Neuronal stem cell (in vitro differentiated cells): ENCODE measurements at regions not wholly inside any gene's neighbourhood (a gene's known extent, or its start where the extent isn't known, plus 50 kb on each side); places are given as distances from the start of the nearest gene placed in this dataset.

Experiments used
- DNase-seq: peaks from one replicate; pipeline ENCODE4 v3.0.0-alpha.2; 2013; ENCODE audit warnings: low spot score
- H2AFZ ChIP-seq: one replicate; pipeline ENCODE4 v1.6.1; 2013; ENCODE audit warnings: mild to moderate bottlenecking, low read length, inconsistent platforms
- H2AK5ac ChIP-seq: 2 replicates; pipeline ENCODE4 v1.6.1; 2013; ENCODE audit warnings: low read depth, mild to moderate bottlenecking, inconsistent platforms, low read length, moderate library complexity, mixed read lengths
- H2BK120ac ChIP-seq: 2 replicates; pipeline ENCODE4 v1.6.1; 2013; ENCODE audit warnings: low read depth, mild to moderate bottlenecking, inconsistent platforms, low read length, moderate library complexity, mixed read lengths
- H2BK12ac ChIP-seq: one replicate; pipeline ENCODE4 v1.6.1; 2013; ENCODE audit warnings: low read length, inconsistent platforms
- H2BK15ac ChIP-seq: 2 replicates; pipeline ENCODE4 v1.6.1; 2013; ENCODE audit warnings: mild to moderate bottlenecking, low read length, inconsistent platforms, mixed read lengths
- H2BK5ac ChIP-seq: one replicate; pipeline ENCODE4 v1.6.1; 2013; ENCODE audit warnings: inconsistent platforms, mild to moderate bottlenecking, low read length, moderate library complexity
- H3K14ac ChIP-seq: one replicate; pipeline ENCODE4 v1.6.1; 2013; ENCODE audit warnings: low read length, inconsistent platforms
- H3K18ac ChIP-seq: 2 replicates; pipeline ENCODE4 v1.6.1; 2013; ENCODE audit warnings: low read length, inconsistent platforms
- H3K23ac ChIP-seq: 2 replicates; pipeline ENCODE4 v1.6.1; 2013; ENCODE audit warnings: low read depth, mild to moderate bottlenecking, mixed read lengths, low read length, inconsistent platforms; ENCODE audit not compliant: poor library complexity
- H3K27ac ChIP-seq: replicated peaks from 3 replicates; pipeline ENCODE4 v1.5.1; 2013; ENCODE audit warnings: low read length, inconsistent platforms
- H3K27me3 ChIP-seq, 3 experiments: 2 replicates each; pipeline ENCODE4 v1.6.1; 2013; ENCODE audit warnings: low read length in 3 of 3, mild to moderate bottlenecking in 2 of 3, inconsistent platforms in 1 of 3, low read depth in 1 of 3, mixed read lengths in 1 of 3, moderate library complexity in 1 of 3; ENCODE audit not compliant: control insufficient read depth in 3 of 3, insufficient read depth in 3 of 3
- H3K36me3 ChIP-seq, 2 donors: replicated peaks in 1 of 2; 2 replicates each; pipeline ENCODE4 v1.6.1; 2013; ENCODE audit warnings: low read length in 2 of 2; ENCODE audit not compliant: control insufficient read depth in 2 of 2, insufficient read depth in 2 of 2
- H3K4ac ChIP-seq: 2 replicates; pipeline ENCODE4 v1.6.1; 2013; ENCODE audit warnings: inconsistent platforms, mild to moderate bottlenecking, low read length, moderate library complexity
- H3K4me1 ChIP-seq, 2 donors: 1 replicate in 1 of 2; 2 replicates in 1 of 2; pipeline ENCODE4 v1.6.1; 2013; ENCODE audit warnings: low read length in 2 of 2, low read depth in 1 of 2; ENCODE audit not compliant: control insufficient read depth in 2 of 2, insufficient read depth in 1 of 2
- H3K4me2 ChIP-seq: one replicate; pipeline ENCODE4 v1.6.1; 2013; ENCODE audit warnings: mild to moderate bottlenecking, low read length, inconsistent platforms; ENCODE audit not compliant: insufficient read depth, poor library complexity, severe bottlenecking
- H3K4me3 ChIP-seq, 2 donors: 2 replicates each; pipeline ENCODE4 v1.5.1; 2013; ENCODE audit warnings: low read length in 2 of 2, mild to moderate bottlenecking in 2 of 2, inconsistent platforms in 1 of 2, moderate library complexity in 1 of 2
- H3K79me1 ChIP-seq: one replicate; pipeline ENCODE4 v1.6.1; 2013; ENCODE audit warnings: low read depth, mild to moderate bottlenecking, inconsistent platforms, low read length, moderate library complexity
- H3K9ac ChIP-seq: one replicate; pipeline ENCODE4 v1.6.1; 2013; ENCODE audit warnings: mild to moderate bottlenecking, low read depth, low read length, inconsistent platforms; ENCODE audit not compliant: poor library complexity
- H3K9me3 ChIP-seq, 2 donors: replicated peaks in 1 of 2; 2 replicates each; pipeline versions ENCODE3 to v1.6.1; 2013; ENCODE audit warnings: low read length in 2 of 2, mild to moderate bottlenecking in 2 of 2, inconsistent platforms in 1 of 2, low read depth in 1 of 2, mixed read lengths in 1 of 2, moderate library complexity in 1 of 2; ENCODE audit not compliant: control insufficient read depth in 2 of 2, insufficient read depth in 1 of 2
- H4K8ac ChIP-seq: one replicate; pipeline ENCODE4 v1.6.1; 2013; ENCODE audit warnings: low read depth, mild to moderate bottlenecking, inconsistent platforms, low read length, moderate library complexity
- H4K91ac ChIP-seq: one replicate; pipeline ENCODE4 v1.6.1; 2013; ENCODE audit warnings: low read length, low read depth, mild to moderate bottlenecking, inconsistent platforms; ENCODE audit not compliant: poor library complexity
- WGBS, 2 donors: extraction: QIAGEN DNeasy Blood & Tissue Kit; methylation state at CpG; one replicate each; pipeline ENCODE4 v1.1.7; 2013; ENCODE audit warnings: missing lambda C conversion rate in 2 of 2, mixed read lengths in 1 of 2; ENCODE audit not compliant: insufficient read length in 2 of 2, insufficient replicate concordance in 1 of 2; ENCODE audit errors: extremely low coverage in 2 of 2; 5-methylcytosine and 5-hydroxymethylcytosine counted together

GRCh38 chr15:95471690-95472086 is 858.8 kb upstream of the NR2F2 start:
- H2BK12ac ChIP-seq: no peak overlapping the region
- no peak for DNase-seq
- no peak overlapping the region for H4K91ac ChIP-seq
- WGBS, 2 donors: no CpG with 5 or more reads among the region's 5 CpGs
- no peaks in the 10 kb centered on the region for H3K36me3 ChIP-seq
- no peak overlapping the region for H3K18ac ChIP-seq
- no peak overlapping the region for H3K14ac ChIP-seq
- no peak overlapping the region for H2BK120ac ChIP-seq
- H3K9me3 ChIP-seq: peaks cover 0 to 3% of the 10 kb centered on the region in 2 donors
- no peak overlapping the region for H2BK15ac ChIP-seq
- H2AK5ac ChIP-seq: no peak overlapping the region
- H2BK5ac ChIP-seq: no peak overlapping the region
- H3K79me1 ChIP-seq: no peaks in the 10 kb centered on the region
- H3K23ac ChIP-seq: no peak overlapping the region
- no peak overlapping the region for H2AFZ ChIP-seq
- no peak overlapping the region for H3K4ac ChIP-seq
- no peak overlapping the region for H3K4me3 ChIP-seq
- H3K9ac ChIP-seq: no peak overlapping the region
- H3K27me3 ChIP-seq: no peaks in the 10 kb centered on the region
- H3K4me1 ChIP-seq: no peaks in the 10 kb centered on the region
- no peak overlapping the region for H3K27ac ChIP-seq
- H4K8ac ChIP-seq: no peak overlapping the region
- no peak overlapping the region for H3K4me2 ChIP-seq

GRCh38 chr15:95475067-95475466 is 855.4 kb upstream of the NR2F2 start:
- no peak for DNase-seq
- Histone ChIP-seq H3K4me3 (no peak overlapping the region), H2BK5ac (no peak overlapping the region), H3K79me1 (no peaks in the 10 kb centered on the region), H3K36me3 (no peaks in the 10 kb centered on the region), H2BK12ac (no peak overlapping the region), H3K4ac (no peak overlapping the region), H3K9me3 (peaks cover 0 to 3% of the 10 kb centered on the region in 2 donors), H3K27ac (no peak overlapping the region), H4K8ac (no peak overlapping the region), H3K9ac (no peak overlapping the region), H2BK15ac (no peak overlapping the region), H3K4me2 (no peak overlapping the region), H3K14ac (no peak overlapping the region), H3K4me1 (no peaks in the 10 kb centered on the region), H3K18ac (no peak overlapping the region), H2AFZ (peak overlapping the region; percentile 65), H3K23ac (no peak overlapping the region), H3K27me3 (no peaks in the 10 kb centered on the region), H4K91ac (no peak overlapping the region), H2BK120ac (no peak overlapping the region), H2AK5ac (no peak overlapping the region)
- no CpG with 5 or more reads among the region's 5 CpGs for WGBS, 2 donors

GRCh38 chr15:95479308-95479707 is 851.2 kb upstream of the NR2F2 start:
- Histone ChIP-seq H2BK15ac (no peak overlapping the region), H3K27ac (no peak overlapping the region), H3K23ac (no peak overlapping the region), H3K4ac (no peak overlapping the region), H4K8ac (no peak overlapping the region), H3K4me3 (no peak overlapping the region), H3K9me3 (peaks cover 0 to 3% of the 10 kb centered on the region in 2 donors), H3K36me3 (no peaks in the 10 kb centered on the region), H3K4me1 (no peaks in the 10 kb centered on the region), H2AFZ (no peak overlapping the region), H3K79me1 (no peaks in the 10 kb centered on the region), H3K4me2 (no peak overlapping the region), H3K27me3 (peaks cover 0 to 2% (median 0%) of the 10 kb centered on the region in 3 experiments), H2BK120ac (no peak overlapping the region), H4K91ac (no peak overlapping the region), H2BK12ac (no peak overlapping the region), H2AK5ac (no peak overlapping the region), H3K14ac (no peak overlapping the region), H3K18ac (no peak overlapping the region), H3K9ac (no peak overlapping the region), H2BK5ac (no peak overlapping the region)
- no CpG with 5 or more reads among the region's 3 CpGs for WGBS, 2 donors
- no peak for DNase-seq

GRCh38 chr15:95485367-95485766 is 845.1 kb upstream of the NR2F2 start:
- H3K23ac ChIP-seq: no peak overlapping the region
- no peak overlapping the region for H3K9ac ChIP-seq

More at GRCh38 chr15:95485367-95485766, 845.1 kb upstream of the NR2F2 start:
- no peak for DNase-seq
- Histone ChIP-seq H2AFZ (no peak overlapping the region), H2AK5ac (no peak overlapping the region), H3K9me3 (no peaks in the 10 kb centered on the region), H3K4me1 (no peaks in the 10 kb centered on the region), H4K8ac (no peak overlapping the region), H3K4ac (no peak overlapping the region), H2BK15ac (no peak overlapping the region), H3K4me2 (no peak overlapping the region), H3K27ac (no peak overlapping the region), H3K79me1 (no peaks in the 10 kb centered on the region), H3K27me3 (peaks cover 0 to 2% (median 0%) of the 10 kb centered on the region in 3 experiments), H4K91ac (no peak overlapping the region), H2BK5ac (no peak overlapping the region), H3K36me3 (no peaks in the 10 kb centered on the region), H2BK12ac (no peak overlapping the region), H3K4me3 (no peak overlapping the region), H3K14ac (no peak overlapping the region), H3K18ac (no peak overlapping the region), H2BK120ac (no peak overlapping the region)
